ENCODE measurements at regions not wholly inside any gene's neighbourhood (a gene's known extent, or its start where the extent isn't known, plus 50 kb on each side); places are given as distances from the start of the nearest gene placed in this dataset.

DNA sequence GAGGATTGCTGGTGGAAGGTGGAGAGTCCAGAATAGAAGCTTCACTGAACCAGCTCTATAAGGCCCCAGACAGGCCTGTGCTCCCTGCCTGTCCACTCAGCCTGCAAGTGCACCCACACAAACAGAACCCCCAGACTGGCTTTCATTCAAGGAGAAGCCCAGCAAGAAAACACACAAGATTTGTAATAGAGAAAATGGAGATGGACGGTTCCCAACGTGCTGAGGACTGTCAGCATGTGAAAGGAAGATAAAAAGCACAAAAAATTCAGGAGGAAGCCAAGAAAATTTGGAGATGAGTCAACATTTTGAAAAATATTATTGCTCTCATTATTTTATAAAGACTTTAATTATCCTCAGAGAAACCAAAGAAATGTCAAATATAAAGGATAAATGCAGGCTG, 218.2 kb upstream of the SLC10A2 start:
- Histone ChIP-seq H3K4me2 (ENCODE audit: insufficient read depth, low read length) (no peak overlapping the region), H3K79me2 (ENCODE audit: insufficient read depth, low read length) (no peaks in the 10 kb centered on the region), H3K27ac (ENCODE audit: low read depth, low read length) (no peak overlapping the region), H3K9me3 (ENCODE audit: low read depth, low read length) (peaks cover 2% of the 10 kb centered on the region), H3K27me3 (ENCODE audit: insufficient read depth, low read length) (no peaks in the 10 kb centered on the region), H3K36me3 (ENCODE audit: insufficient read depth, low read length) (no peaks in the 10 kb centered on the region), H2AFZ (ENCODE audit: low read length) (no peak overlapping the region), H3K4me3 (ENCODE audit: insufficient read depth, low read length) (no peak overlapping the region), H4K20me1 (ENCODE audit: insufficient read depth, low read length) (no peaks in the 10 kb centered on the region), H3K4me1 (ENCODE audit: insufficient read depth, low read length) (no peaks in the 10 kb centered on the region)
- TF ChIP-seq CTCF (IDR thresholded peaks at IDR 0.05; ENCODE audit: extremely low read depth, low read depth, low read length) = no peak
- DNase-seq (ENCODE audit: insufficient read length, low spot score, missing footprints) = no peak

DNA sequence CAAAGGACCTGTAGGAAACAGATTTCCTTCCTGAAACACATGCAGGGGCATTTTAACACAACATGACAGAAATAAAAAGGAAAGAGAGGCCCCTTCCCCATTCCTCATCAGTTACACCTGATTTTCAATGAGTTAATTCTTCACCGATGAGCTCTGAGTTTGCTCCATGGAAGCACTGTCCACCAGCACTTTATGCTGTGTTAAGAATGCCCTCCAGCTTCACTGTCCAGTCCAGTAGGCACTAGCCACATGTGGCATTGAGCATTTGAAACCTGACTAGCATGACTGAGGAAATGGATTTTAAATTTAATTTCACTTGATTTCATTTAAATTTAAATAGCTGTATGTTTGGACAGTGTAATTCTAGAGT, 217.2 kb upstream of the SLC10A2 start:
- Histone ChIP-seq H3K27me3 (ENCODE audit: insufficient read depth, low read length) (no peaks in the 10 kb centered on the region), H3K4me3 (ENCODE audit: insufficient read depth, low read length) (no peak overlapping the region), H3K36me3 (ENCODE audit: insufficient read depth, low read length) (no peaks in the 10 kb centered on the region), H3K4me2 (ENCODE audit: insufficient read depth, low read length) (no peak overlapping the region), H3K27ac (ENCODE audit: low read depth, low read length) (no peak overlapping the region), H3K79me2 (ENCODE audit: insufficient read depth, low read length) (no peaks in the 10 kb centered on the region), H4K20me1 (ENCODE audit: insufficient read depth, low read length) (no peaks in the 10 kb centered on the region), H3K4me1 (ENCODE audit: insufficient read depth, low read length) (no peaks in the 10 kb centered on the region), H3K9me3 (ENCODE audit: low read depth, low read length) (peaks cover 2% of the 10 kb centered on the region), H2AFZ (ENCODE audit: low read length) (no peak overlapping the region)
- DNase-seq (ENCODE audit: insufficient read length, low spot score, missing footprints) = no peak
- TF ChIP-seq CTCF (IDR thresholded peaks at IDR 0.05; ENCODE audit: extremely low read depth, low read depth, low read length) = no peak

DNA sequence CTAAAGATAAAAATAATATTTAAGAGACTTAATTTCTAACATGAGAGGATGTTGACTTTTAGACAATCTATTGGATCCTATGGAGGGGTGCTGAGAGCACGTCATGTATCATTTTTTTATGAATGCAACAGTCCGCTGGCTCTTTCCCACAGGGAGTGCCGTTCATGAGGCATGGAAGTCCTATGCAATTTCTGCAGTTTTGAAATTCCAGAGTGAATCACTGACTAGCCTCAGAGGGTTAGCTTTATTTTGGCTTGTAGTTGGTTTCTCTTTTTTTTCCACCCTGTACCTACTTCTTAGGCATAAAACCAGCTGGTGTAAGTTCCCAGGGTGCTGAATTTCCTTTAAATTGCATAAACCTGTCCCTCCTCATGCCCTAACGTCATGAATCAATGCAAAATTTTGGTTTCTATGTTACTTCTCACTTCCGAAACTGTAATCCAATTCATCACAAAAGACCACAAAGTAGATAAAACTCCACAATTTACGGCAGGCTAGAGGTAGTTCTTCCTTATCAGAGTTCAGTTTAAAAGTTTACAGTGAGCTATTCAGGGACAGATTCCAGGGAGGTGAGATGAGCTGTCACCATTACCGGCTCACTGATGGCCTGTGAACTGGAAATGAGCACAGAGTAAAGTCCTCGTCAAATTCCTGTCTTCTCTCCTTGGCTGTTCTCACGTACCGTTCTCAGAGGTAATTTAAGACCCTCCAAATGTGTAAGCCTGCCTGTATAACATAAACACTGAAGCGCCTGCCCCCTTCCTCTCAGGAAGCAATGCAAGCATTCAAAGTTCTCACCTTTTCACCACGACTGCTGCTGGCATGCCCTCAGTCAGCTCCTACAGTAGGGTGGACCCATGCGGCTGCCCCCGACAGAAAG, 216.6 kb upstream of the SLC10A2 start:
- peak; percentile 76 for DNase-seq (ENCODE audit: insufficient read length, low spot score, missing footprints)
- Histone ChIP-seq H3K4me1 (ENCODE audit: insufficient read depth, low read length) (no peaks in the 10 kb centered on the region), H2AFZ (ENCODE audit: low read length) (no peak overlapping the region), H3K27me3 (ENCODE audit: insufficient read depth, low read length) (no peaks in the 10 kb centered on the region), H3K27ac (ENCODE audit: low read depth, low read length) (peak overlapping the region; percentile 16), H3K4me2 (ENCODE audit: insufficient read depth, low read length) (peak overlapping the region; percentile 38), H3K79me2 (ENCODE audit: insufficient read depth, low read length) (no peaks in the 10 kb centered on the region), H3K36me3 (ENCODE audit: insufficient read depth, low read length) (no peaks in the 10 kb centered on the region), H4K20me1 (ENCODE audit: insufficient read depth, low read length) (no peaks in the 10 kb centered on the region), H3K9me3 (ENCODE audit: low read depth, low read length) (peaks cover 2% of the 10 kb centered on the region), H3K4me3 (ENCODE audit: insufficient read depth, low read length) (no peak overlapping the region)
- TF ChIP-seq CTCF (IDR thresholded peaks at IDR 0.05; ENCODE audit: extremely low read depth, low read depth, low read length) = no peak

DNA sequence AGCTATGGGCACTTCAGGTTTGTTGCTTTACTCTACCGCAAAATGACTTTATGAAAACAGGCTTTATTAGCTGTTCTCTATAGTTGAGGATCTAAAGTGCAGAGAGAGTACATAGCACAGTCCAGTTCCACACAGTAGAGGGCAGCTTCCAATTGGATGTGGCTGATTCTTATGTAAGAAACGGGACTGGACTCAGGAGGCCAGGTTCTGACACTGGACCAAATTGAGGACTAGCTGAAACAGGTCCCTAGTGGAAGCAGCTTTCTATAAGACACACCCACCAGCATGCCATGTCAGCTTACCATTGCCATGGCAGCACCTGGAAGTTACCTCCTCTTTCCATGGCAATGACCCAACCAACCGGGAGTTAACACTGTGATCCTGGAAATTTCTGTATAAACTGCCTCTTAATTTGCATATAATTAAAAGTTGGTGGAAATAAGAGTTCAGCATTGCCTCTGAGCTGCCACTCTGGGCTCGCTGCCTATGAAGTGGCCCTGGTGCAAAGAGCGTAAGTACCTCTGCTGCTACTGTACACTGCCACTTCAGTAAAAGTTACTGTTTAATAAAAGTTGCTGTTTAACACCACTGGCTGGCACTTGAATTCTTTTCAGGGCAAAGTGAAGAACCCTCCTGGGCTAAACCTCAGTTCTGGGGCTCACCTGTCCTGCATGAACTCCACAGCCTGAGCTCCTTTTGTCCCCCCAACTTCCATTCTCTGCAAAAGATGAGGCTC, 211.9 kb upstream of the SLC10A2 start:
- H3K79me2 ChIP-seq (ENCODE audit: insufficient read depth, low read length) = no peaks in the 10 kb centered on the region
- no peak overlapping the region for H3K4me3 ChIP-seq (ENCODE audit: insufficient read depth, low read length)
- no peak overlapping the region for H3K4me2 ChIP-seq (ENCODE audit: insufficient read depth, low read length)
- no peak for TF ChIP-seq CTCF (IDR thresholded peaks at IDR 0.05; ENCODE audit: extremely low read depth, low read depth, low read length)
- H3K27ac ChIP-seq (ENCODE audit: low read depth, low read length) = no peak overlapping the region
- no peaks in the 10 kb centered on the region for H3K36me3 ChIP-seq (ENCODE audit: insufficient read depth, low read length)
- H3K9me3 ChIP-seq (ENCODE audit: low read depth, low read length) = peaks cover 2% of the 10 kb centered on the region
- no peaks in the 10 kb centered on the region for H3K4me1 ChIP-seq (ENCODE audit: insufficient read depth, low read length)
- H4K20me1 ChIP-seq (ENCODE audit: insufficient read depth, low read length) = no peaks in the 10 kb centered on the region
- DNase-seq (ENCODE audit: insufficient read length, low spot score, missing footprints) = no peak
- H2AFZ ChIP-seq (ENCODE audit: low read length) = no peak overlapping the region
- H3K27me3 ChIP-seq (ENCODE audit: insufficient read depth, low read length) = no peaks in the 10 kb centered on the region

Data from osteoblast (primary cell).